Psoas muscle (tissue), 7 donors: ENCODE measurements at regions not wholly inside any gene's neighbourhood (a gene's known extent, or its start where the extent isn't known, plus 50 kb on each side); places are given as distances from the start of the nearest gene placed in this dataset.

ENCODE experiments used
- ATAC-seq, 4 donors: fragments of 200-7000 bp; cut with Tn5 transposase; one replicate each; pipeline ENCODE4 v1.9.1; 2020; ENCODE audit warnings: moderate library complexity in 3 of 4, mild to moderate bottlenecking in 2 of 4
- DNase-seq, 2 donors: peaks; one replicate each; pipeline ENCODE4 v3.0.0-alpha.2; 2020
- H3K27ac ChIP-seq: fragments of 200-600 bp; one replicate; pipeline ENCODE4 v1.8.0; 2022
- H3K27me3 ChIP-seq, 3 donors: fragments of 200-600 bp in 1 of 3; one replicate each; pipeline versions ENCODE4 v1.6.1 to v1.8.0; 2013 to 2022; ENCODE audit warnings: low read length in 2 of 3, mild to moderate bottlenecking in 2 of 3, moderate library complexity in 1 of 3; ENCODE audit not compliant: insufficient read depth in 3 of 3
- H3K36me3 ChIP-seq, 2 donors: fragments of 200-600 bp in 1 of 2; one replicate each; pipeline versions ENCODE4 v1.6.1 to v1.8.0; 2013 to 2022; ENCODE audit warnings: low read depth in 1 of 2, mild to moderate bottlenecking in 1 of 2, moderate library complexity in 1 of 2; ENCODE audit not compliant: insufficient read depth in 1 of 2
- H3K4me1 ChIP-seq: fragments of 200-600 bp; one replicate; pipeline ENCODE4 v1.8.0; 2022
- H3K4me3 ChIP-seq: fragments of 200-600 bp; one replicate; pipeline ENCODE4 v1.8.0; 2022; ENCODE audit warnings: mild to moderate bottlenecking
- H3K9me3 ChIP-seq: fragments of 200-600 bp; one replicate; pipeline ENCODE4 v1.8.0; 2022
- WGBS, 3 donors: extraction: QIAGEN DNeasy Blood & Tissue Kit; methylation state at CpG; one replicate each; pipeline versions ENCODE4 v1.1.6 to v1.1.7; 2013; 5-methylcytosine and 5-hydroxymethylcytosine counted together
- intact Hi-C, 2 donors: fragments of 100-400 bp; cut with DNase I; formaldehyde crosslinking; loops; one replicate each; pipeline versions ENCODE4 v1.11.0 to v1.14.2; 2022
- TF ChIP-seq, protein P1 (sequence below): fragments of 200-600 bp; IDR thresholded peaks from one replicate; pipeline ENCODE4 v1.8.0; 2022; ENCODE audit warnings: antibody characterized with exemption
- donor health status: healthy with polysubstance abuse.
- donor health status: DM: no; HTN: no; CAD: no; lungs with moderate emphysema.
- donor health status: Bipolar disorder and iron deficiency.
- donor health status: healthy.
- donor health status: DM: yes; HTN: yes; CAD: no.
- donor health status: DM: no; HTN: no; CAD: no.
- donor health status: DM: yes; HTN: yes; CAD: no.

- H3K27ac ChIP-seq, result no peak overlapping the region
- intact Hi-C loops, result no loop called here
- H3K4me1 ChIP-seq, result no peaks in the 10 kb centered on the region
- no peak for DNase-seq
- no peaks in the 10 kb centered on the region for H3K27me3 ChIP-seq
- no peak overlapping the region for H3K4me3 ChIP-seq
- TF ChIP-seq, protein P1, sequence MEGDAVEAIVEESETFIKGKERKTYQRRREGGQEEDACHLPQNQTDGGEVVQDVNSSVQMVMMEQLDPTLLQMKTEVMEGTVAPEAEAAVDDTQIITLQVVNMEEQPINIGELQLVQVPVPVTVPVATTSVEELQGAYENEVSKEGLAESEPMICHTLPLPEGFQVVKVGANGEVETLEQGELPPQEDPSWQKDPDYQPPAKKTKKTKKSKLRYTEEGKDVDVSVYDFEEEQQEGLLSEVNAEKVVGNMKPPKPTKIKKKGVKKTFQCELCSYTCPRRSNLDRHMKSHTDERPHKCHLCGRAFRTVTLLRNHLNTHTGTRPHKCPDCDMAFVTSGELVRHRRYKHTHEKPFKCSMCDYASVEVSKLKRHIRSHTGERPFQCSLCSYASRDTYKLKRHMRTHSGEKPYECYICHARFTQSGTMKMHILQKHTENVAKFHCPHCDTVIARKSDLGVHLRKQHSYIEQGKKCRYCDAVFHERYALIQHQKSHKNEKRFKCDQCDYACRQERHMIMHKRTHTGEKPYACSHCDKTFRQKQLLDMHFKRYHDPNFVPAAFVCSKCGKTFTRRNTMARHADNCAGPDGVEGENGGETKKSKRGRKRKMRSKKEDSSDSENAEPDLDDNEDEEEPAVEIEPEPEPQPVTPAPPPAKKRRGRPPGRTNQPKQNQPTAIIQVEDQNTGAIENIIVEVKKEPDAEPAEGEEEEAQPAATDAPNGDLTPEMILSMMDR, result no peak
- ATAC-seq, result no peak
- H3K36me3 ChIP-seq, result no peaks in the 10 kb centered on the region
- H3K9me3 ChIP-seq, result no peaks in the 10 kb centered on the region
- WGBS, 3 donors, result 9 to 33% (median 22%) methylated on average over 2 to 3 of the region's 3 CpGs
Measured at GRCh38 chr18:68148863-68149262, 566.0 kb downstream of the TMX3 start.

DNA sequence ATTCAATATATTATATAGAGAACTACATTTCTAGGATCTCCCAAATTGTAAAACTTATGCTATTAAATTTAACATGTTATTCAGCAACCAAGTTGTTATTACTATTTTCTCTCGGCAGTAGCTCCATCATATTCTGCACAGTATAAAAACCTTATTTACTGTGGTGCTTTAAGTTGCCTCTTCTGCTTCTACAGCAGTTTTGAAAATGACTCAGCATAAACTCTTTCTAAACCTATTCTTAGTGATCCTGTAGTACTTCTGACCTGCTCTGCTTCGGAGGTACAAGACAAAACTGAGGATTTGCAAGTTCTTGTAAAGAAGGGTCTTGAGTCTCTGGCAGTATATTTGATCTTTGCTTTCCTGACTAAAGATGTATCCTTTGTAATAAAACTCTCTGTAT, 567.2 kb downstream of the TMX3 start:
- TF ChIP-seq, protein P1, result no peak
- 82 to 83% (median 83%) methylated on average over 2 of the region's 2 CpGs for WGBS, 3 donors
- H3K36me3 ChIP-seq, result no peaks in the 10 kb centered on the region
- intact Hi-C loops, result no loop called here
- no peak overlapping the region for H3K27ac ChIP-seq
- no peaks in the 10 kb centered on the region for H3K9me3 ChIP-seq
- H3K27me3 ChIP-seq, result no peaks in the 10 kb centered on the region
- H3K4me3 ChIP-seq, result no peak overlapping the region
- no peak for DNase-seq
- no peaks in the 10 kb centered on the region for H3K4me1 ChIP-seq
- ATAC-seq, result no peak

DNA sequence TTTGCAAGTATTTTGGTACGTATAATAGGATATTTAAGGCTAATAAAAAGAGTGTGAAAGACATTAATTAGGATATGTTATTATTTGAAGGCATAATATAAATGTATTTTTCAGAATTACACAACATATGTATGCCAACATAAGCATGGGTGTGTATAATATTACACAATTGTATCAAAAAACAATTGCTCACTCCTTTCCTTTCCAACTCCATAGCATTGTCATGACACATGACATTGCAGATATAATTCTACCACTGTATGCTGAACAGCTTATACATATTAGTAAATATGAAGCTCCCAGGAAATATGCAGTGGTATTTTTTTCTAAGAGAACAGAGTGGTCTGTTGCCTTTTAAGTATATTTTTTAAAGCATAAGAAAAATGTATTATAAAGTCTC, 593.1 kb downstream of the TMX3 start:
- H3K36me3 ChIP-seq, result no peaks in the 10 kb centered on the region
- H3K27me3 ChIP-seq, result no peaks in the 10 kb centered on the region
- intact Hi-C loops, result no loop called here
- no peak overlapping the region for H3K27ac ChIP-seq
- no peaks in the 10 kb centered on the region for H3K4me1 ChIP-seq
- no peak for ATAC-seq
- no peaks in the 10 kb centered on the region for H3K9me3 ChIP-seq
- WGBS, 3 donors, result 88 to 96% (median 93%) methylated on average over 1 of the region's 1 CpG
- TF ChIP-seq, protein P1, result no peak
- no peak overlapping the region for H3K4me3 ChIP-seq
- no peak for DNase-seq

- Histone ChIP-seq H3K9me3 (no peaks in the 10 kb centered on the region), H3K27me3 (no peaks in the 10 kb centered on the region), H3K36me3 (no peaks in the 10 kb centered on the region), H3K4me1 (no peaks in the 10 kb centered on the region), H3K4me3 (no peak overlapping the region), H3K27ac (no peak overlapping the region)
- intact Hi-C loops, result no loop called here
- ATAC-seq, result no peak
- TF ChIP-seq, protein P1, result no peak
- WGBS, 3 donors, result 69 to 74% (median 71%) methylated on average over 5 of the region's 5 CpGs
- no peak for DNase-seq
Measured at GRCh38 chr18:68121308-68121707, 593.6 kb downstream of the TMX3 start.

DNA sequence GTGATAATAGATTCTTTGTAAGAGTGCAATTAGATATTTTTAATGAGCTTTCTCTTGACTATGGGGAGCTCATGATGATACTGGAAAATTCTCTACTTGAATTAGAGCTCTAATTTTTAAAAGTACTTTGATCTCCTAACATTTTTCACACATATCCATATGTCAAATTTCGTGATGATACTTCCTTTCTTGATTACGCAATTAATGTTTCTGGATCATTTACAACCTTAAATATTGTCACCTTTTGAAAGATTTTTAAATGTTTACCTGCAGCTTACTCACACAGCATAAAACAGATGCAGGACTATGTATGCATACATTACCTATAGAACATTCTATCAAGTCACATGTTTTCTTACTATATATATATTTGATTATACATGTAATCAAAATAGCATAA, 598.5 kb upstream of the DSEL start:
- H3K36me3 ChIP-seq, result no peaks in the 10 kb centered on the region
- DNase-seq, result no peak
- H3K9me3 ChIP-seq, result no peaks in the 10 kb centered on the region
- ATAC-seq, result no peak
- no peaks in the 10 kb centered on the region for H3K4me1 ChIP-seq
- intact Hi-C loops, result no loop called here
- no peak overlapping the region for H3K27ac ChIP-seq
- no peak overlapping the region for H3K4me3 ChIP-seq
- TF ChIP-seq, protein P1, result no peak
- no peaks in the 10 kb centered on the region for H3K27me3 ChIP-seq
- 82 to 89% (median 89%) methylated on average over 2 of the region's 2 CpGs for WGBS, 3 donors
